ENCODE measurements at regions not wholly inside any gene's neighbourhood (a gene's known extent, or its start where the extent isn't known, plus 50 kb on each side); places are given as distances from the start of the nearest gene placed in this dataset.

- TF ChIP-seq CTCF (conservative IDR thresholded peaks at IDR 0.05), result no peak
- H3K27ac ChIP-seq, result peak overlapping the region; percentile 75
Measured at GRCh38 chr3:43882976-43883680, 192.4 kb downstream of the ABHD5 start.

GRCh38 chr3:43883729-43884396 is 193.1 kb downstream of the ABHD5 start:
- no peak for TF ChIP-seq CTCF (conservative IDR thresholded peaks at IDR 0.05)
- H3K27ac ChIP-seq, result peak overlapping the region; percentile 75

GRCh38 chr3:43884581-43884980 is 193.8 kb downstream of the ABHD5 start:
- TF ChIP-seq CTCF (conservative IDR thresholded peaks at IDR 0.05), result no peak
- H3K27ac ChIP-seq, result peak overlapping the region; percentile 75

- peak overlapping the region; percentile 75; the same call in 1 of the 2 replicates for H3K27ac ChIP-seq
- no peak for TF ChIP-seq CTCF (conservative IDR thresholded peaks at IDR 0.05)
Measured at GRCh38 chr3:43885908-43886618, 195.3 kb downstream of the ABHD5 start.

GRCh38 chr3:43892061-43892460 is 201.3 kb downstream of the ABHD5 start:
- no peak overlapping the region for H3K27ac ChIP-seq
- TF ChIP-seq CTCF (conservative IDR thresholded peaks at IDR 0.05), result no peak

- no peak overlapping the region for H3K27ac ChIP-seq
- TF ChIP-seq CTCF (conservative IDR thresholded peaks at IDR 0.05), result no peak
Measured at GRCh38 chr3:43892526-43892925, 201.8 kb downstream of the ABHD5 start.

GRCh38 chr3:43893727-43894126 is 203.0 kb downstream of the ABHD5 start:
- H3K27ac ChIP-seq, result peak overlapping the region; percentile 51; the same call in 1 of the 2 replicates
- TF ChIP-seq CTCF (conservative IDR thresholded peaks at IDR 0.05), result no peak
